CMK (cell line): ENCODE measurements at regions not wholly inside any gene's neighbourhood (a gene's known extent, or its start where the extent isn't known, plus 50 kb on each side); places are given as distances from the start of the nearest gene placed in this dataset.
"Not testable (repeated sequence)": the region's sequence is repeated elsewhere in the genome, so short reads cannot be mapped to it uniquely, and the experiment has no call there.

Experiments
- DNase-seq: peaks from one replicate; pipeline ENCODE4 v3.0.0-alpha.2; 2010; ENCODE audit warnings: low read depth

GRCh38 chr3:89628856-89629670 lies 521.6 kb downstream of the EPHA3 start:
- no peak for DNase-seq

- no peak for DNase-seq
Observed at GRCh38 chr3:89635137-89635536, 527.7 kb downstream of the EPHA3 start.

GRCh38 chr3:89644716-89645115 lies 537.3 kb downstream of the EPHA3 start:
- DNase-seq: no peak

GRCh38 chr3:89649431-89649830 lies 542.0 kb downstream of the EPHA3 start:
- DNase-seq: no peak

- no peak for DNase-seq
Observed at GRCh38 chr3:89654031-89654430, 546.6 kb downstream of the EPHA3 start.

GRCh38 chr3:89656388-89656787 lies 549.0 kb downstream of the EPHA3 start:
- no peak for DNase-seq

GRCh38 chr3:89679686-89680085 lies 572.3 kb downstream of the EPHA3 start:
- DNase-seq: no peak

- DNase-seq: no peak
Observed at GRCh38 chr3:89682556-89682955, 575.1 kb downstream of the EPHA3 start.

- DNase-seq: no peak
Observed at GRCh38 chr3:89685731-89686130, 578.3 kb downstream of the EPHA3 start.

GRCh38 chr3:89690646-89691045 lies 583.2 kb downstream of the EPHA3 start:
- no peak for DNase-seq

- DNase-seq: no peak
Observed at GRCh38 chr3:89692601-89693000, 585.2 kb downstream of the EPHA3 start.

- DNase-seq: no peak
Observed at GRCh38 chr3:89697321-89697916, 590.0 kb downstream of the EPHA3 start.

GRCh38 chr3:89698208-89698830 lies 590.9 kb downstream of the EPHA3 start:
- DNase-seq: no peak

GRCh38 chr3:89699229-89699628 lies 591.8 kb downstream of the EPHA3 start:
- DNase-seq: no peak

- no peak for DNase-seq
Observed at GRCh38 chr3:89699771-89700170, 592.4 kb downstream of the EPHA3 start.

GRCh38 chr3:89702404-89702803 lies 595.0 kb downstream of the EPHA3 start:
- no peak for DNase-seq

- DNase-seq: no peak
Observed at GRCh38 chr3:89713196-89713595, 605.8 kb downstream of the EPHA3 start.

- DNase-seq: no peak
Observed at GRCh38 chr3:89714237-89714636, 606.8 kb downstream of the EPHA3 start.

- DNase-seq: no peak
Observed at GRCh38 chr3:89740080-89740880, 632.9 kb downstream of the EPHA3 start.

GRCh38 chr3:89740881-89741177 lies 633.4 kb downstream of the EPHA3 start:
- no peak for DNase-seq

- DNase-seq: no peak
Observed at GRCh38 chr3:89742546-89742945, 635.1 kb downstream of the EPHA3 start.

- not testable (repeated sequence) for DNase-seq
Observed at GRCh38 chr3:89747541-89748278, 640.3 kb downstream of the EPHA3 start.
